ENCODE measurements at regions not wholly inside any gene's neighbourhood (a gene's known extent, or its start where the extent isn't known, plus 50 kb on each side); places are given as distances from the start of the nearest gene placed in this dataset.

- H3K4me1 ChIP-seq = no peaks in the 10 kb centered on the region
- H3K4me3 ChIP-seq = no peak overlapping the region
- no peaks in the 10 kb centered on the region for H3K9me3 ChIP-seq
- H3K36me3 ChIP-seq = no peaks in the 10 kb centered on the region
- H3K27me3 ChIP-seq = no peaks in the 10 kb centered on the region
- DNase-seq = no peak
- H3K27ac ChIP-seq = no peak overlapping the region
- TF ChIP-seq POLR2A (IDR thresholded peaks at IDR 0.05) = no peak
- TF ChIP-seq, protein P1, sequence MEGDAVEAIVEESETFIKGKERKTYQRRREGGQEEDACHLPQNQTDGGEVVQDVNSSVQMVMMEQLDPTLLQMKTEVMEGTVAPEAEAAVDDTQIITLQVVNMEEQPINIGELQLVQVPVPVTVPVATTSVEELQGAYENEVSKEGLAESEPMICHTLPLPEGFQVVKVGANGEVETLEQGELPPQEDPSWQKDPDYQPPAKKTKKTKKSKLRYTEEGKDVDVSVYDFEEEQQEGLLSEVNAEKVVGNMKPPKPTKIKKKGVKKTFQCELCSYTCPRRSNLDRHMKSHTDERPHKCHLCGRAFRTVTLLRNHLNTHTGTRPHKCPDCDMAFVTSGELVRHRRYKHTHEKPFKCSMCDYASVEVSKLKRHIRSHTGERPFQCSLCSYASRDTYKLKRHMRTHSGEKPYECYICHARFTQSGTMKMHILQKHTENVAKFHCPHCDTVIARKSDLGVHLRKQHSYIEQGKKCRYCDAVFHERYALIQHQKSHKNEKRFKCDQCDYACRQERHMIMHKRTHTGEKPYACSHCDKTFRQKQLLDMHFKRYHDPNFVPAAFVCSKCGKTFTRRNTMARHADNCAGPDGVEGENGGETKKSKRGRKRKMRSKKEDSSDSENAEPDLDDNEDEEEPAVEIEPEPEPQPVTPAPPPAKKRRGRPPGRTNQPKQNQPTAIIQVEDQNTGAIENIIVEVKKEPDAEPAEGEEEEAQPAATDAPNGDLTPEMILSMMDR (IDR thresholded peaks at IDR 0.05) = no peak
- intact Hi-C loops (cut with DNase I; ENCODE audit: low total_unique reads) = no loop called here
These were observed 293.6 kb downstream of the COL12A1 start for GRCh38 chr6:74912234-74912633.

- no peak for DNase-seq
- peaks cover 0 to 1% of the 10 kb centered on the region in 2 donors for H3K9me3 ChIP-seq
- no peaks in the 10 kb centered on the region for H3K27me3 ChIP-seq
- no peaks in the 10 kb centered on the region for H3K36me3 ChIP-seq
- no peak overlapping the region for H3K27ac ChIP-seq
- H3K4me3 ChIP-seq = no peak overlapping the region
- intact Hi-C loops (cut with DNase I; ENCODE audit: low total_unique reads) = no loop called here
- H3K4me1 ChIP-seq = no peaks in the 10 kb centered on the region
- TF ChIP-seq, protein P1 (IDR thresholded peaks at IDR 0.05) = no peak
- no peak for TF ChIP-seq POLR2A (IDR thresholded peaks at IDR 0.05)
These were observed 303.0 kb downstream of the COL12A1 start for GRCh38 chr6:74902846-74903245.

DNA sequence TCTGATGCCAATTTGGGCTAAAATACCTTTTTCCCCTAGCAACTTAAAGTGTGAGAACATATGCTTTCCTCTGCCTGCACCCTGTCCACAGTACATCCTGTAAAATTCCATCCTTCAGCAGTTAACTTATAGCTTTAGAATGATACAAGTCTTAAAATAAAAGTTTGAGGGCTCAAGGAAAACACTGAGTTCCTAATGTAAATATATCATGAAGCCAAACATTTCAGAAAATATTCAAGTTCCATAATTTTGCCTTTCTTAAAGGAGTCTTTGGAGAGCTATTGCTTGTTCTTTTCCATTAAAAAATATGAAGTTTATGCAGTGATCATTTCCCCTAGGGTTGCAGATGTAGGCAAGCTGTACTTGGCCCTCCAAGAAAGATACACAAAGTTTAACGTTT, 303.8 kb downstream of the COL12A1 start:
- TF ChIP-seq POLR2A (IDR thresholded peaks at IDR 0.05) = no peak
- no peaks in the 10 kb centered on the region for H3K4me1 ChIP-seq
- peaks cover 0 to 6% of the 10 kb centered on the region in 2 donors for H3K9me3 ChIP-seq
- no peak overlapping the region for H3K27ac ChIP-seq
- no peaks in the 10 kb centered on the region for H3K36me3 ChIP-seq
- no peak overlapping the region for H3K4me3 ChIP-seq
- H3K27me3 ChIP-seq = no peaks in the 10 kb centered on the region
- intact Hi-C loops (cut with DNase I; ENCODE audit: low total_unique reads) = no loop called here
- no peak for DNase-seq

DNA sequence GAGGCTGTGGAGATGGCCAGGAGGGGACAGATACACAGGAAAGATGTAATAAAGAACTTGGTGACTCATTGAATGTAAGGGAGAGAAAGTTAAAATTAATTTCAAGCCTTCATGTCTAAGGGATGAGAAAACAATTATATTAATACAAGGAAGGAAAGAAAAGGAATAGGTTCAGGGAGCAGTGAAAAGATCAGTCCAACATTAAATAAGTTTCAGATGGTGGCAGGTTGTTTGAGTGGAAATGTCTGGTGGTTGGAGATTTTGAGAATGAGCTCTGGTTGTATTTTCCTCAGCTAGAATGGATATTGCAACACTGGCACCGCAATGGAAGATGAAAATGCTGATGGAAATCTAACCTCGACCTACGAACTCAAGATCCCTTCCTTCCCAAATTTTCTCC, 304.3 kb downstream of the COL12A1 start:
- Histone ChIP-seq H3K4me1 (no peaks in the 10 kb centered on the region), H3K36me3 (no peaks in the 10 kb centered on the region), H3K4me3 (no peak overlapping the region), H3K27me3 (no peaks in the 10 kb centered on the region), H3K9me3 (peaks cover 0 to 6% of the 10 kb centered on the region in 2 donors), H3K27ac (no peak overlapping the region)
- TF ChIP-seq, protein P1 (IDR thresholded peaks at IDR 0.05) = no peak
- TF ChIP-seq POLR2A (IDR thresholded peaks at IDR 0.05) = no peak
- no peak for DNase-seq
- intact Hi-C loops (cut with DNase I; ENCODE audit: low total_unique reads) = no loop called here

GRCh38 chr6:74899416-74899815, 306.4 kb downstream of the COL12A1 start:
- DNase-seq = no peak
- peaks cover 0 to 6% of the 10 kb centered on the region in 2 donors for H3K9me3 ChIP-seq
- intact Hi-C loops (cut with DNase I; ENCODE audit: low total_unique reads) = no loop called here
- H3K36me3 ChIP-seq = no peaks in the 10 kb centered on the region
- H3K27me3 ChIP-seq = no peaks in the 10 kb centered on the region
- no peak overlapping the region for H3K4me3 ChIP-seq
- no peaks in the 10 kb centered on the region for H3K4me1 ChIP-seq
- no peak overlapping the region for H3K27ac ChIP-seq
- no peak for TF ChIP-seq POLR2A (IDR thresholded peaks at IDR 0.05)
- TF ChIP-seq, protein P1 (IDR thresholded peaks at IDR 0.05) = no peak

DNA sequence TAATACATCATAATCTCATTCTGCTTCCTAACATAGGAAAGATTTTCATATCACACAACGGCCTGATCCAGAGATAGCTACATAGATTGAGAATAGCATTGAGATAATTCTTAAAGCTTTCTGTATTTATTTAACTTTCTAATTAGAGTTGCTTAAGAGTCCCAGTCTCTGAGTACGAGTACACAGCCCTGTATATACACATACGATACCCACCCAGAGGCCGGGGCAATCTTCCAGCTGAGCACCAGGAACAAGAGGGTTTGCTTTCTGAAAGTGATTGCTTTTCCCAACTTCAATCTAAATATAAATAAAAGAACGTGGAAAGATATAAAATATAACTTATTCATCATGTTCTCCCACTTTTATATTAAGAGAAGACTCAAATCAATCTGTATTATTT, 313.8 kb downstream of the COL12A1 start:
- no peaks in the 10 kb centered on the region for H3K36me3 ChIP-seq
- intact Hi-C loops (cut with DNase I; ENCODE audit: low total_unique reads) = no loop called here
- TF ChIP-seq, protein P1 (IDR thresholded peaks at IDR 0.05) = no peak
- no peak for TF ChIP-seq POLR2A (IDR thresholded peaks at IDR 0.05)
- DNase-seq = no peak
- no peaks in the 10 kb centered on the region for H3K4me1 ChIP-seq
- H3K27me3 ChIP-seq = no peaks in the 10 kb centered on the region
- no peaks in the 10 kb centered on the region for H3K9me3 ChIP-seq
- H3K27ac ChIP-seq = peak overlapping the region in 1 of 2 donors; percentile 43
- no peak overlapping the region for H3K4me3 ChIP-seq

Data from uterus (tissue), 3 donors.